Transverse colon (tissue), 4 donors: ENCODE measurements at regions not wholly inside any gene's neighbourhood (a gene's known extent, or its start where the extent isn't known, plus 50 kb on each side); places are given as distances from the start of the nearest gene placed in this dataset.

ENCODE experiments used
- DNase-seq: peaks from one replicate; pipeline ENCODE4 v3.0.0-alpha.2; 2019
- H3K27ac ChIP-seq, 4 donors: fragments of 200-600 bp; sonication (generic); 2 replicates each; pipeline ENCODE4 v1.5.1; 2016 to 2018; ENCODE audit warnings: inconsistent platforms in 4 of 4
- H3K27me3 ChIP-seq: fragments of 200-600 bp; sonication (generic); 2 replicates; pipeline ENCODE4 v1.5.1; 2017; ENCODE audit warnings: inconsistent platforms
- H3K36me3 ChIP-seq, 4 donors: fragments of 200-600 bp; sonication (generic); 2 replicates each; pipeline ENCODE4 v1.5.1; 2017 to 2019; ENCODE audit warnings: inconsistent platforms in 4 of 4
- H3K4me1 ChIP-seq, 4 donors: fragments of 200-600 bp; sonication (generic); 2 replicates each; pipeline ENCODE4 v1.5.1; 2017 to 2020; ENCODE audit warnings: inconsistent platforms in 4 of 4
- H3K4me3 ChIP-seq, 4 donors: fragments of 200-600 bp; sonication (generic); 1 replicate in 1 of 4; 2 replicates in 3 of 4; pipeline versions ENCODE4 v1.5.1 to v1.6.1; 2017 to 2019; ENCODE audit warnings: inconsistent platforms in 4 of 4
- H3K9me3 ChIP-seq, 2 donors: fragments of 200-600 bp; sonication (generic); 2 replicates each; pipeline ENCODE4 v1.5.1; 2017 to 2019; ENCODE audit warnings: inconsistent platforms in 2 of 2
- EP300 ChIP-seq: sonication (generic); formaldehyde crosslinking; IDR thresholded peaks from one replicate; pipeline ENCODE4 v1.6.1; 2017; ENCODE audit warnings: antibody characterized with exemption, low read depth
- POLR2A ChIP-seq: fragments of 450-650 bp; IDR thresholded peaks from one replicate; pipeline ENCODE4 v1.6.1; 2016; ENCODE audit warnings: antibody characterized with exemption, mild to moderate bottlenecking, moderate library complexity
- POLR2AphosphoS5 ChIP-seq, 3 donors: sonication (generic); formaldehyde crosslinking; IDR thresholded peaks; one replicate each; pipeline ENCODE4 v1.6.1; 2016; ENCODE audit warnings: antibody characterized with exemption in 3 of 3
- WGBS, 2 donors: methylation state at CpG; one replicate each; pipeline ENCODE4 v1.1.5; 2018; ENCODE audit warnings: low coverage in 1 of 2; 5-methylcytosine and 5-hydroxymethylcytosine counted together
- in situ Hi-C, 4 donors: fragments of 200-750 bp; cut with MboI; loops; one replicate each; pipeline versions ENCODE4 v1.15.0 to v1.15.1; 2017; ENCODE audit warnings: low sequenced_read_pairs in 3 of 4, low pct_ligation_motif_present in 1 of 4, low pct_unique_long_range_greater_than_20kb in 1 of 4
- intact Hi-C: fragments of 100-400 bp; cut with DNase I; formaldehyde crosslinking; loops from one replicate; pipeline ENCODE4 v1.15.1; 2023; ENCODE audit warnings: low total_unique reads
- TF ChIP-seq, protein P1 (sequence below), 5 experiments: fragments of 200-600 bp in 3 of 5; fragments of 450-650 bp in 2 of 5; sonication (generic) in 3 of 5; IDR thresholded peaks; 1 replicate in 2 of 5; 2 replicates in 3 of 5; pipeline ENCODE4 v1.5.1; 2016 to 2017; ENCODE audit warnings: antibody characterized with exemption in 5 of 5, inconsistent platforms in 3 of 5, mild to moderate bottlenecking in 2 of 5, moderate library complexity in 1 of 5

DNA sequence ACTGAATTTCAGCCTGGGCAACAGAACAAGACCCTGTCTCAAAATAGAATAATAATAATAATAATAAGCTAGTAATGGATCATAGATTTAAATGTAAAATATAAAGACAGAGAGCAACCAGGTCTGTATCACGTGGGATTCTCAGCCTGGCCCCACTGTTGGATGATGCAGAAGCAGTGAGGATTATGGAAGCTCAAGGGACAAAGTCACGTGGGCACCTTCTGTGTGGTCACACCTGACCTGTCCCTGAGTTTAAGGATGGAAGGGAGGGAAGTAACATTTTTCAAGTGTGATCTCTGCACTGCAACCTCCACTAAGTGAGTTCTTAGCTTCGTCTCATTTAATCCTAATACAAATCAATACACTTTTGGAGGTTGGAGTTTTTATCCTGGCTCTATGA is 212.5 kb upstream of the IER5L start:
- WGBS, 2 donors, result 90 to 94% methylated on average over 3 of the region's 3 CpGs
- intact Hi-C loops, result no loop called here
- no peaks in the 10 kb centered on the region for H3K9me3 ChIP-seq
- TF ChIP-seq POLR2A (no peak), EP300 (no peak), POLR2AphosphoS5 (IDR thresholded peaks at IDR 0.05) (no peak)
- TF ChIP-seq, protein P1, sequence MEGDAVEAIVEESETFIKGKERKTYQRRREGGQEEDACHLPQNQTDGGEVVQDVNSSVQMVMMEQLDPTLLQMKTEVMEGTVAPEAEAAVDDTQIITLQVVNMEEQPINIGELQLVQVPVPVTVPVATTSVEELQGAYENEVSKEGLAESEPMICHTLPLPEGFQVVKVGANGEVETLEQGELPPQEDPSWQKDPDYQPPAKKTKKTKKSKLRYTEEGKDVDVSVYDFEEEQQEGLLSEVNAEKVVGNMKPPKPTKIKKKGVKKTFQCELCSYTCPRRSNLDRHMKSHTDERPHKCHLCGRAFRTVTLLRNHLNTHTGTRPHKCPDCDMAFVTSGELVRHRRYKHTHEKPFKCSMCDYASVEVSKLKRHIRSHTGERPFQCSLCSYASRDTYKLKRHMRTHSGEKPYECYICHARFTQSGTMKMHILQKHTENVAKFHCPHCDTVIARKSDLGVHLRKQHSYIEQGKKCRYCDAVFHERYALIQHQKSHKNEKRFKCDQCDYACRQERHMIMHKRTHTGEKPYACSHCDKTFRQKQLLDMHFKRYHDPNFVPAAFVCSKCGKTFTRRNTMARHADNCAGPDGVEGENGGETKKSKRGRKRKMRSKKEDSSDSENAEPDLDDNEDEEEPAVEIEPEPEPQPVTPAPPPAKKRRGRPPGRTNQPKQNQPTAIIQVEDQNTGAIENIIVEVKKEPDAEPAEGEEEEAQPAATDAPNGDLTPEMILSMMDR (IDR thresholded peaks at IDR 0.05), result no peak
- no peaks in the 10 kb centered on the region for H3K36me3 ChIP-seq
- no peak overlapping the region for H3K27ac ChIP-seq
- H3K4me3 ChIP-seq, result no peak overlapping the region
- H3K4me1 ChIP-seq, result no peaks in the 10 kb centered on the region
- in situ Hi-C loops, result no loop called here
- no peaks in the 10 kb centered on the region for H3K27me3 ChIP-seq
- DNase-seq, result no peak

DNA sequence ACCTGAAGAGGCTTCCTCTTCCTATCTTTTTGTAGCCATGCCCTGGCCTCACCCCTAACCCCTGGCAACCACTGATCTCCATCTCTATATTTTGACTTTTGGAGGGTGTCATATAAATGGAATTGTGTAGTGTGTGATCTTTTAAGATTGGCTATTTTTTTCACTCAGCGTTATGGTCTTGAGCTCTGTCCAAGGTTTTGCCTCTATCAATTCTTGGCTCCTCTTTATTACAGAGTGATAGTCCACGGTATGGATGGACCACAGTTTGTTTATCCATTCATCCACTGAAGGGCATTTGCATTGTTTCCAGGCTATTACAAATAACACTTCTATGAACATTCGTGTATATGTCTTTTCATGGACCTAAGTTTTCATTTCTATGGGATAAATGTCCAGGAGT is 209.8 kb upstream of the IER5L start:
- in situ Hi-C loops (no loop called here), intact Hi-C loops (loop anchor here (10.0 kb wide), 1 partner anchor 217 kb away; no protein-coding TSS in a partner anchor)
- H3K9me3 ChIP-seq, result no peaks in the 10 kb centered on the region
- no peaks in the 10 kb centered on the region for H3K36me3 ChIP-seq
- H3K4me1 ChIP-seq, result peaks cover 5 to 14% (median 8%) of the 10 kb centered on the region in 4 donors
- WGBS, 2 donors, result 34 to 42% methylated on average over 2 to 3 of the region's 3 CpGs
- TF ChIP-seq POLR2AphosphoS5 (IDR thresholded peaks at IDR 0.05) (no peak), POLR2A (no peak), EP300 (no peak)
- TF ChIP-seq, protein P1 (IDR thresholded peaks at IDR 0.05), result no peak
- no peak overlapping the region for H3K4me3 ChIP-seq
- no peak for DNase-seq
- H3K27ac ChIP-seq, result no peak overlapping the region
- H3K27me3 ChIP-seq, result no peaks in the 10 kb centered on the region

DNA sequence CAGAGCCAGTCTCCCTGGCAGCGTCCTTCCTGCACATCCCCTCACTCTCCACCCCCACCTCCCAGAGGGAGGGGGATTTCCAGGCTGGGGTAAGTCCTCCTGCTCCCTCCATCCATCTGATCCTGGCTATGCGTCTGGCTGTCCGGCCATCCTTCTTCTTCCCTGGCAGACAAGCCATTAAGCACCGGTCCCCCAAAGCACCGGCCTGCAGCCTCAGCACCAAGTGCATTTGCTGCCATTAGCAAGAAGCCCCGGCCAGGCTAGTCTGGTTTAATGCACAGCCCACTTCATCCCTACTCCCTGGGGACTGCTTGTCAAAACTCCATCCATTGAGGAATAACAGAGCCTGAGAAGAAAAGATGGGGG is 208.7 kb upstream of the IER5L start:
- Histone ChIP-seq H3K36me3 (no peaks in the 10 kb centered on the region), H3K27me3 (no peaks in the 10 kb centered on the region), H3K4me3 (no peak overlapping the region), H3K4me1 (peaks cover 12 to 22% (median 17%) of the 10 kb centered on the region in 4 donors), H3K9me3 (no peaks in the 10 kb centered on the region), H3K27ac (no peak overlapping the region)
- no peak for DNase-seq
- in situ Hi-C loops, result no loop called here
- intact Hi-C loops, result loop anchor here (10.0 kb wide), 1 partner anchor 218 kb away; no protein-coding TSS in a partner anchor
- TF ChIP-seq POLR2AphosphoS5 (IDR thresholded peaks at IDR 0.05) (no peak), EP300 (no peak), POLR2A (no peak)
- TF ChIP-seq, protein P1 (IDR thresholded peaks at IDR 0.05), result no peak
- WGBS, 2 donors, result 84% methylated on average over 6 of the region's 6 CpGs; no CpG with 5 or more reads in 1 of the 2 donors

DNA sequence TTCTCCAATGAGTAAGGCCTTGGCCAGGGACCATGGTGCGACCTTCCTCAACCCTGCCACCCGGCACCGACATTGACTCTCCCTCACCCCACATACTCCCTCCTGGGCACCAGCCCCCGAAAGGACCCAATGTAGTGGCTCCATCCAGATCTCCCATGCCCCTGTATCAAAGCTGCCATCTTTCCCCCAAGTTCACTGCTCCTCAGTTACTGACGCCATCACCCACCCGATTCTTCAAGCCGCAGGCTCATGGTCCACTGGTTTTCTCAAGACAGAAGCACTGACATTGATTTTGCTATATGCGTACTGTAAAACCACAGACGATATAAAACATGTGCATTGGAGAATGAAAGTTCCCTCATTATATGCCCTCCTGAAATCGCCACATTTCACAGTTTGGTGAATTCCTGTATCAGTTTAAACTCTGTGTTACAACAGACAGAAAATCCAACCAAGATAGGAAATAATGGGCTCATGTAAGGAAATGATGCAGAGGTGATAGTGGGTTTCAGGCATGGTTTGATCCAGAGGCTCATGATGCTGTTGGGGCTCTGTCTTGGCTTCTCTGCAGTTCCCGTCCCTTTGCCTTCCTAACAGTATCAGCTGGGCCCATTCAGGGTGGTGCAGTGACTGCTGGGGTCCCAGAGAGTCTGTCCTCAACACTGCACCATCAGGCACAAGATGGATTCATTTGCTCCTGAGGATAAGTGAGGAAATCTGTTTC is 207.3 kb upstream of the IER5L start:
- Histone ChIP-seq H3K27ac (no peak overlapping the region), H3K36me3 (no peaks in the 10 kb centered on the region), H3K9me3 (no peaks in the 10 kb centered on the region), H3K4me1 (peaks cover 12 to 22% (median 17%) of the 10 kb centered on the region in 4 donors), H3K4me3 (no peak overlapping the region), H3K27me3 (no peaks in the 10 kb centered on the region)
- TF ChIP-seq, protein P1 (IDR thresholded peaks at IDR 0.05), result no peak
- no peak for TF ChIP-seq EP300
- TF ChIP-seq POLR2AphosphoS5 (IDR thresholded peaks at IDR 0.05), result no peak
- no peak for TF ChIP-seq POLR2A
- intact Hi-C loops, result loop anchor here (10.0 kb wide), 1 partner anchor 219 kb away; no protein-coding TSS in a partner anchor
- 86 to 100% methylated on average over 2 to 11 of the region's 11 CpGs for WGBS, 2 donors
- no peak for DNase-seq
- in situ Hi-C loops, result no loop called here
